ENCODE measurements at regions not wholly inside any gene's neighbourhood (a gene's known extent, or its start where the extent isn't known, plus 50 kb on each side); places are given as distances from the start of the nearest gene placed in this dataset.

GRCh38 chrX:82692991-82693390 is 815.1 kb upstream of the POU3F4 start:
- TF ChIP-seq CTCF (IDR thresholded peaks at IDR 0.05) (no peak), KDM5A (IDR thresholded peaks at IDR 0.05) (no peak), BHLHE40 (IDR thresholded peaks at IDR 0.05; ENCODE audit: low read depth, low read length) (no peak), POLR2A (IDR thresholded peaks at IDR 0.05; ENCODE audit: low read length) (no peak), RARB (CRISPR knock-in tag; IDR thresholded peaks at IDR 0.05) (no peak), ESRRA (IDR thresholded peaks at IDR 0.05; ENCODE audit: borderline replicate concordance, low read length) (no peak), NR3C1 (IDR thresholded peaks at IDR 0.05) (no peak), MAX (IDR thresholded peaks at IDR 0.05) (no peak), CBX2 (IDR thresholded peaks at IDR 0.05; ENCODE audit: borderline replicate concordance, low read depth) (no peak)

All from A549 (cell line).